VCaP (cell line): ENCODE measurements at regions not wholly inside any gene's neighbourhood (a gene's known extent, or its start where the extent isn't known, plus 50 kb on each side); places are given as distances from the start of the nearest gene placed in this dataset.

Source experiments
- H3K27ac ChIP-seq: fragments of 450-650 bp; 2 replicates; pipeline ENCODE4 v1.5.1; 2017
- CTCF ChIP-seq: fragments of 450-650 bp; conservative IDR thresholded peaks from 2 replicates; pipeline ENCODE4 v1.5.1; 2017; ENCODE audit warnings: mild to moderate bottlenecking, moderate library complexity

- H3K27ac ChIP-seq = no peak overlapping the region
- TF ChIP-seq CTCF = no peak
Measured at GRCh38 chr15:93895976-93896770, 335.2 kb upstream of the MCTP2 start.

GRCh38 chr15:93894438-93895036 is 336.8 kb upstream of the MCTP2 start:
- TF ChIP-seq CTCF = no peak
- H3K27ac ChIP-seq = no peak overlapping the region

GRCh38 chr15:93887151-93887550 is 344.2 kb upstream of the MCTP2 start:
- TF ChIP-seq CTCF = no peak
- no peak overlapping the region for H3K27ac ChIP-seq

GRCh38 chr15:93882779-93883178 is 348.6 kb upstream of the MCTP2 start:
- TF ChIP-seq CTCF = no peak

GRCh38 chr15:93882141-93882540 is 349.2 kb upstream of the MCTP2 start:
- no peak overlapping the region for H3K27ac ChIP-seq

More at GRCh38 chr15:93882779-93883178, 348.6 kb upstream of the MCTP2 start:
- no peak overlapping the region for H3K27ac ChIP-seq

GRCh38 chr15:93881310-93881709 is 350.1 kb upstream of the MCTP2 start:
- no peak for TF ChIP-seq CTCF
- H3K27ac ChIP-seq = no peak overlapping the region

More at GRCh38 chr15:93882141-93882540, 349.2 kb upstream of the MCTP2 start:
- no peak for TF ChIP-seq CTCF

- no peak for TF ChIP-seq CTCF
- no peak overlapping the region for H3K27ac ChIP-seq
Measured at GRCh38 chr15:93880358-93880757, 351.0 kb upstream of the MCTP2 start.
